Neutrophil (primary cell): ENCODE measurements at regions not wholly inside any gene's neighbourhood (a gene's known extent, or its start where the extent isn't known, plus 50 kb on each side); places are given as distances from the start of the nearest gene placed in this dataset.

Source experiments
- H3K27ac ChIP-seq: fragments of 200-600 bp; sonication (generic); 2 replicates; pipeline ENCODE4 v1.5.1; 2016; ENCODE audit warnings: mild to moderate bottlenecking, moderate library complexity
- H3K27me3 ChIP-seq: fragments of 200-600 bp; sonication (generic); 2 replicates; pipeline ENCODE4 v1.6.0; 2016; ENCODE audit warnings: mild to moderate bottlenecking
- H3K36me3 ChIP-seq: fragments of 200-600 bp; sonication (generic); 2 replicates; pipeline ENCODE4 v1.5.1; 2017
- H3K4me1 ChIP-seq, 2 experiments: fragments of 200-600 bp in 1 of 2; sonication (generic) in 1 of 2; 1 replicate in 1 of 2; 2 replicates in 1 of 2; pipeline versions ENCODE4 v1.5.1 to v1.6.1; 2013 to 2016; ENCODE audit warnings: low read depth in 1 of 2, low read length in 1 of 2, mild to moderate bottlenecking in 1 of 2, moderate library complexity in 1 of 2; ENCODE audit not compliant: control insufficient read depth in 1 of 2, insufficient read depth in 1 of 2
- H3K4me3 ChIP-seq, 2 experiments: fragments of 200-600 bp in 1 of 2; sonication (generic) in 1 of 2; 1 replicate in 1 of 2; 2 replicates in 1 of 2; pipeline ENCODE4 v1.5.1; 2013 to 2016; ENCODE audit warnings: low read depth in 1 of 2, low read length in 1 of 2, mild to moderate bottlenecking in 1 of 2, moderate library complexity in 1 of 2
- H3K9me3 ChIP-seq: fragments of 200-600 bp; sonication (generic); 2 replicates; pipeline ENCODE4 v1.5.1; 2016
- CTCF ChIP-seq: fragments of 200-600 bp; sonication (generic); IDR thresholded peaks from 2 replicates; pipeline ENCODE4 v1.5.1; 2016; ENCODE audit warnings: antibody characterized with exemption

DNA sequence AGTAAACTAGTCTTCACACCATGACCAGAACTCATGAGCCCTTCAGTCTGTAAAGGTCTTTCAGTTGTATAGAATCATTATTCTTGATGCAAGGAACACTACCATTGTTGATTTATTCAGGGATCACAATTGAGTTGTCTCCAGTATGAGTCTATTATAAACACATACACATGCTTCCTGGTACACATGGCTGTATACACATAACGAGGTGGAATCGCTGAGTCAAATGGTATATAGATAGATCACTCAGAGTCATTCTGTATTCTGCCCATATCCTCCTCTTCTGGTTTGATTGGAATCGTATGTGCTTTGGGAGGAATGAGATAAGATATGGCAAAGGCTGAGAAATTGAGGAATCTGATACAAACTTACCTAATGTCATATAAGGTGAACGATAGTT, 216.0 kb downstream of the UBE2E3 start:
- no peak for TF ChIP-seq CTCF
- H3K4me3 ChIP-seq = no peak overlapping the region
- H3K36me3 ChIP-seq = no peaks in the 10 kb centered on the region
- no peak overlapping the region for H3K27ac ChIP-seq
- no peaks in the 10 kb centered on the region for H3K9me3 ChIP-seq
- no peaks in the 10 kb centered on the region for H3K27me3 ChIP-seq
- no peaks in the 10 kb centered on the region for H3K4me1 ChIP-seq

DNA sequence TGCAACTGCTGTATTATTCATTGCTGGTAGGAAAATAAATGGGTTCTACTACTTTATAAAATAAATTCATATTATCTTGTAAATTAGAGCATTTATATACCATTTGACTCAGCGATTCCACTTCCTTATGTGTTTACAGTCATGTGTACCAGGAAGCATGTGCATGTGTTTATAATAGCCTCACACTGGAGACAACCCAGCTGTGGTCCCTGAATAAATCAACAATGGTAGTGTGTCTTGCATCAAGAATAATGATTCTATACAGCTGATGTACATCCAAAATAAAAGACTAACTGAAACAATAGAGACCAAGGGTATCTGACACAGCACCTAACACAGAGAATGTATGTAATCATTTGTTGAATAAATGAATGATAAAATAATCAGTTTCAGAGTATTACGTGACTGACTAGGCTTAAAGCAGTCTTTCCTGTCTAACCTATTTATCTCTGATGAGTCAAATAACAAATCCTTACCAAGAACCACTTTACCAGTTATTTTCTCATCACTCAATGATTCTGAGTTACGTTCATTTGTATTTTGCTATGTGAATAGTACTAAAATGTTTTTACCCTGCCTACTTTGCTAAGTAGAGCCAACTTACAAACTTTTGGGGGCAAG, 216.8 kb downstream of the UBE2E3 start:
- Histone ChIP-seq H3K9me3 (no peaks in the 10 kb centered on the region), H3K27me3 (no peaks in the 10 kb centered on the region), H3K4me3 (no peak overlapping the region), H3K4me1 (no peaks in the 10 kb centered on the region), H3K36me3 (no peaks in the 10 kb centered on the region), H3K27ac (no peak overlapping the region)
- no peak for TF ChIP-seq CTCF

DNA sequence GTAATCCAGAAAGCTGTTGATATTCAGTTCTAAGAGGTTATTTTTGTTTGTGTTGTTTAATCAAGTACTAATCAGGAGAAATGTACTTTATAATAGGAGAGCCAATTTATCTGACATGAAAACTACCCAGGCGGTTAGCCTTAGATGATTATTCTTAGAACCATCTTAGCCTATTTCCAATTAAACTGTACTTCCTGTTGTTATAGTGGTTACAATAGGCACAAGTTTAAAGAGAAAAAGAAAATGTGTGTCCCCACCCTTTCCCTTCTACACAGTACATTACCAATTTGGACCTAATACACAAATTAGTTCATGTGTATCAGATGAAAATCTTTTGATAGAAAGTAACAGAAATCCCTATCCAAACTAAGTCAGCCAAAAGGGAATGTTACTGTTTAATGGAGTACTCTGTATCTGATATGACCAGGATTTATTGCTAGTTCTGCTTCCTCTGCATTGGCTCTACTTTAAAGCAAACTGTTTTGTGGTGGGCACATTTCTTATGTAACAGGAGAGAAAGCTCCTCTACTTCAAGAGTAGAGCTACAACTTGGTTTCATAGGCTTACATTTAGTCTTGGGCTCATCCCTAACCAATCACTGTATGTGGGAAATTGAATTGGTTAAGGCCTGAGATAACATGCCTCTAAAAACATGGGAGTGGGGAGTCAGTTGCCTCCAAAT, 217.9 kb downstream of the UBE2E3 start:
- no peak for TF ChIP-seq CTCF
- Histone ChIP-seq H3K4me1 (no peaks in the 10 kb centered on the region), H3K27me3 (no peaks in the 10 kb centered on the region), H3K27ac (no peak overlapping the region), H3K9me3 (no peaks in the 10 kb centered on the region), H3K36me3 (no peaks in the 10 kb centered on the region), H3K4me3 (no peak overlapping the region)

GRCh38 chr2:181203412-181203811, 223.0 kb downstream of the UBE2E3 start:
- no peak for TF ChIP-seq CTCF
- Histone ChIP-seq H3K9me3 (peaks cover 3% of the 10 kb centered on the region), H3K27ac (no peak overlapping the region), H3K4me3 (no peak overlapping the region), H3K27me3 (no peaks in the 10 kb centered on the region), H3K4me1 (no peaks in the 10 kb centered on the region), H3K36me3 (no peaks in the 10 kb centered on the region)

DNA sequence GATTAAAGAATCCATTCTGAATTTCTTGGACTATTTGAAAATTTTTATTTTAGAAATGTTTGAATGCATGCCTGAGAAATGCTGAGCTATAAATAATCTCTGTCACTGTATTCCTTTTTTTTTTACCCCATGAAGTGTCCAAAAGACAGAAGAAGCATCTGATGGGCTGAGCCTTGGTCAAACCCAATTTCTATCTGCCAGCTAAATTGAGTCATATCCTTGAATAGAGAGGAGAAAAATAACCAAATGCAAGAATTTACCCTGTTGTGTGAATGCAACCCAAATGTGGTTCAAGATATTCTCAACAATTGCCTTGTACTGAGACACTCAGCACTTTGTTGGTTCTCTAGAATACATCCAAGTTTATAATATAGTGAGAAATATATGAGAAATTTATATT, 223.5 kb downstream of the UBE2E3 start:
- Histone ChIP-seq H3K4me1 (no peaks in the 10 kb centered on the region), H3K27me3 (no peaks in the 10 kb centered on the region), H3K4me3 (no peak overlapping the region), H3K36me3 (no peaks in the 10 kb centered on the region), H3K27ac (no peak overlapping the region), H3K9me3 (peaks cover 6% of the 10 kb centered on the region)
- no peak for TF ChIP-seq CTCF
